NCI-H82 treated with DMSO at 0.1 percent for 48 hours (cell line): ENCODE measurements at regions not wholly inside any gene's neighbourhood (a gene's known extent, or its start where the extent isn't known, plus 50 kb on each side); places are given as distances from the start of the nearest gene placed in this dataset.

ENCODE experiments used
- DNase-seq: peaks from one replicate; lab custom pipeline; 2025; ENCODE audit not compliant: unreplicated experiment; lab: John Stamatoyannopoulos, UW

DNA sequence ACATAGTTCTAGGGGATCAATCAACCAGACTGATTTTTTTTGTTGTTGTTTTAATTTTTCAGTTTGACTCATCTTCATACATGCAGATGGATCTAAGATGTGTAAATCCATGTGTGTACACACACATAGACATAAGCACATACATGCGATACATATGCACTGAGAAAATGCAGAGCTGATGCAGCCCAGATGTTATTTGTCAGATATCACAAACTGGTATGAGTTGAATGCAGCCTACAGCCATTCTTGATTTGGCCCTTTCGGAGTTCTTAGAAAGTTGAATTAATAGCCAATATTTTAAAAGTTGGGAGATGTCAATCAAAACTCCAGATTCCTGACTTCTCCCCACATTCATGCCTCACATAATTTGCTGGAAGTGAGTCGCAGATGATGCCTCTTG, 180.4 kb downstream of the SPATA18 start:
- no peak for DNase-seq

GRCh38 chr4:52234561-52235440, 183.7 kb downstream of the SPATA18 start:
- no peak for DNase-seq

DNA sequence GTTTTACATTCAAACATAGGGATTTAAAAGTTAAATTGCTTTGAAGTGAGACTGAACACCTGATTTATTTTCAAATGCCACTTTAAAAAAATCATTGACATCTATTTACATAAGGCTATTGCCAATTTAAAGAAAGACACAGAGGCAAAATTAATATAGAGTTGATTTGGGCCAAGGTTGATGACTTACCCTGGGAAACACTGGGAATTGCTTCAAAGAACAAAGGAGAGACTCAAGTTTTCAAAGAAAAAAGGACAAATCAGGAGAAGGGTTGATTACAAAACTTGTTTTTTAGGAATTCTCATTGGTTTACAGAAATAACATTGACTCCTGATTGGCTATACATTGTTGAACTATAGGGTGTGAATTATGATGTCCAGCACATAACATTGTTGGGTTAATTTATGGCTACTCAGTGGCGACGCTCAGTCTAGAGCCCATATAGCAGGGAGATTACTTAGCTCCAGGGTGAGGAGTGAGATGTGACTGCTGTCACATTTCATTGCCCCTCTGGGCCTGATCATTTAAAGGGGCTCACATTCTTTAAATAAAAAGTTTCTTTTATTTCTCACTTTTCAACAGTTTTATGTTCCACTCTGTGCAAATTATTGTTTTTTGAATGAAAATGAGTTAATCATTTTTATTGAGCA, 184.6 kb downstream of the SPATA18 start:
- DNase-seq: no peak

DNA sequence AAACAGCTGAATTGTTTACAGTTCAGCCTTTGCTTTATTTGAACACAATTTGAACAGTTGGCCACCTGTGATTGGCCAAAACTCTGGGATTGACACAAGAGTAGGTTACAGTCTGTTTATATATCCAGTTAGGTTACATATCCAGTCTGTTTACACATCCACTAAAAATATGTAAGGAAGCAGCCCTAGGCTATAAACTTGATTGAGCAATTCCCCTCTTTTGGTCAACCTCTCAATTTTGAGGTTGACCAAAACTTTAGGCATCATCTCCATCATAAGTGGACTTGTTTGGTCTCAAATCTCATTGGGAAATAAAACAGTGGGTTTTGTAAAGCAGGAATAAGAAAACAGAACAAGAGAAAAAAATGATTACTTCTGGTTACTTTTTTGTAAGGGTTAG, 190.8 kb downstream of the SPATA18 start:
- no peak for DNase-seq

GRCh38 chr4:52243367-52243766, 192.3 kb downstream of the SPATA18 start:
- no peak for DNase-seq

DNA sequence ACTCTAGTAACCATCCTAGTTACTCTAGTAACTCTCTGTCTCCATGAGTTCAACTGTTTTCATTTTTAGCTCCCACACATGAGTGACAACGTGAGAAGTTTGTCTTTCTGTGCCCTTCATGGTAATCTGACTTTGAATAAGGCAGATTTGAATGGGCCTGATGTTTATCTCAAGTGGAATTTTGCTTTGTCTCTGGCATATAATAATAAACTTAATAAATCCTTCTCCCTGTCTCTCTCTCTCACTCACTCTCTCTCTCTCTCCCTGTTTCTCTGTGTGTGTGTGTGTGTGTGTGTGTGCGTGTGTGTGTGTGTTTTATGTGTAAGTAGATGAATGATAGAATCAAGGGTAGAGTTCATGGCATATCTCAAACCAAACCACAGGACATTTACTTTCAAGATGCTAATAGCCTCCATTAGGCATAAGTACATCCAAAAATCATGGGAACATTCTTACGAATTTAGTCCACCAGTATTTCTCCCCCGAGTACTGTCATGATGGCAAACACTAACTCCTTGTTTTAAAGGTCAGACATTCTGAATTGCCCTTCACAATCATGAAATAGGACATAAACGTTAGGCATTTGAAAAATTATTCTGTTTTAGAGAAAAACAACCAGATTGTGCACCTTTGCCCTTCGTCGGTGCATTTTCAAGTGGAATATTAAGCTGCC, 193.1 kb downstream of the SPATA18 start:
- no peak for DNase-seq

DNA sequence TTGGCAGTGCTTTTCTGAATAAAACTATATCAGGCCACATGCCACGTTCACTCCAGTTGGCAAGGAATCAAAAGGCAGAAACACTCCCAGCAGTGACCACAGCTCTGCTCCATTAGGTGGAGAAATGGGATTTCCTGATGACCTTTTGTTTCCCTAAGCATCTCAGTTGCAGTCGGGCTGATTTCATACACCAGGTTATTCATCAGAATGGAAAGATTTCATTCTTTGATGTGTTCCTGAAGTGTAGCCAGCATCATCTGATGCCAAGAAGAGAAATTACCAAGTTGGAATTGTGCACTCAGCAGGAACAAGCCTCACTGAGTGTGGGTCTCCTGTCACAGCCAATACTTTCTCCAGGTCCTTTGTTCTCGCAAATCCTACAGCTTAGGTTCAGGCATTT, 193.7 kb downstream of the SPATA18 start:
- no peak for DNase-seq

DNA sequence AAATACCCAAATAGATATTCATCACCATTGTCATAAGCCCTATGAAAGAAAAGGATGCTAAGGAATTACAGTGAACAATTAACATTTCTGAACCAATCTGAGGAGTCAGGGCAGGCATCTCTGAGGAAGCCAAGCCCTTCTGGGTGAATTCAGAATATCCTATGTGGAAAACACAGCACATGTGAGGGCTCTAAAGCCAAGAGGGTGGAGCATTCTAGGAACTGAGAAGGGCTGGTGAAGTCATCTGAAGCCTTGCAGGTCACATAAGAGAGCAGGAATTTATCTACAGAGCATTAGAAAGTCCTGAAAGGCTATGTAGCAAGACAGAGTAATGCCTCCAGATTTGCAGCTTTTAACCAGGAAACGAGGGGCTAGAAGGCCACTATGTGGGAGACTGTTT, 195.7 kb downstream of the SPATA18 start:
- no peak for DNase-seq

DNA sequence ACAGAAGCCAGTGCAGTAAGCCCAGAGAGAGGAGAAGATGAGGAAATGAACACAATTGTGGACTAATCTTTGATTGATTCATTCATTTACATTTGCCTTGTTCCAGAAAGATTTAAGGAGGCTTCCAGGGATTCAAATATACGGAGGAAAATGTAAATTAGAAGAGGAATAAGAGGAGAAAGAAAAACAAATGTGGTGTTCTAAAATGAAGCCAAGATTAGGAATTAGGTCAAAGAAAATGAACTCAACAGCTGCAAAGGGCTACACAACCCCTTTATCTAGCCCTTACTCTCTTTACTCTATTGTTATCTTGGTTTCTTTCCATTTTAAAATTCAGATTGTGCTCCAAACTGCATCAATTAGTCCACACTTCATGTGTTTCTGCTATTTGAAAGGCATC, 196.8 kb downstream of the SPATA18 start:
- no peak for DNase-seq

DNA sequence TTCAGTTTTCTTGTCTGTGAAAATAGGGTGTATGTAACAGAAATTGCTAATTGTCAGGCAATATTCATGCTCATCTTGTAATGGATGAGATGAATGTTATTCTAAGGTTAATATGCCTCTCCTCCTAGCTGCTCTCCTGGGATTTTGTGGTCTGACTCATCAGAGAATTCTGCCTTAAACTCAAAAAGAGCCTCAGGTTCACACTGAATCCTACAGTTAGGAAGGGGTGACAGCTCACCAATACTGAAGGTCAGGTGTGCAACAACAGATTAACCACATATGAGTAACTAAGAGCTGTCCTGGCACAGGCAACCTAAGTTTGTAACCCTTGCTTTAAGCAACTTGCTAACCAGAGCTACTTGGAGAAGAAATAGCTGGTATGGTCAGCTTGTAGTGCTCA, 197.7 kb downstream of the SPATA18 start:
- no peak for DNase-seq

- no peak for DNase-seq
These were observed 198.5 kb downstream of the SPATA18 start for GRCh38 chr4:52249581-52249980.

GRCh38 chr4:52250154-52250553, 199.1 kb downstream of the SPATA18 start:
- DNase-seq: no peak

DNA sequence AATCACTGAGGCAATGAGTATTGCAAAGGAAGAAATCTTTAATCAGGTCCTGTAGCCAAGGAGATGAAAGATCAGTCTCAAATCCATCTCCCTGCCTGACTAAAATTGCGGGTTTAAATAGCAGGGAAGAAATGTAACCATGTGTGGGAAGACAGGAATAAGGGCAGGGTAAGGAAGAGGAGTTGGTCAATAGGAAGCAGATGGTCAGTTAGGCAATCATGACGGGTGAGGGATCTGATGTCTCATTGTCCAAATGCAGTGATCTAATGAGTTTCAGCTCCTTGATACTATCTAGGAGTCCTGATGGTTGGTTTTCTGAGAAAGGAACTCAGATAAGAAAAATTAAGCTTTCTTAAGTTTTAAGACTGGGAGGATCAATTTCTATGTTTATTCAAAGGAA, 200.8 kb downstream of the SPATA18 start:
- no peak for DNase-seq

DNA sequence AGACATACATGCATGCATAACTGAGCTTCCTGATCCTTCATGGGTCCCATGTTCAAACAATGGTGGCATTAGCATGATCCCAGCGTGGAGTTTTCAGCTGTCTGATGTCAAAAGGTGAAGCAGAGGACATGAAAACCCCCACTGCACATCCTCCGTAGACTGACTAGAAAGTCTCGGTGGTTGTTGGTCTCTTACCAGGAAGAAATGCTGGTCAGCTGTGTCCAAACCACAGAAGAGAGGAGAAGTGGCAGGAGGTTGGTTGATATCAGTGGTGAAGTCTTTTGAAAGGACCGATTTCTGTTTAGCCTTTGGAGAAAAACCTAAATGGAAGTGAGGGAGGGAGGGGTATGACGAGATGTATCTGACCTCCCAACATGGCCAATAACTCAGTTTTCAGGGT, 201.9 kb downstream of the SPATA18 start:
- DNase-seq: no peak

DNA sequence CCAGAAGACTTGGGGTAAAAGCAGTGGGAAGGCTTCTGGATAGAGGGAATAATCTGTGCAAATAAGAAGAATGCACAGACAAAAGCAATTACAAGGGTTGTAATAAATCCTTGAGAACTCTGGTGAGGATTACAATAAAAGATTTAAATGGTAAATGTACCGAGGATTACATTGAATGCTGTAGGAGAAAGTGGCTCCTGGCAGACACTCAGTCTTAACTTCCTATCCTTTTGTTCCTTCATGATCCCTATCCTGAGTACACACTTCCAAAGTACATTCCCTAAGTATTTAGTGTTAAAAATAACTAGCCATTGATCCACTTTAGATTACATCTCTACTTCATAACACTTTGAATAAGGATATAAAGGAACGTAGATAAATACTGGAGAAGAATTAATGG, 205.4 kb downstream of the SPATA18 start:
- no peak for DNase-seq

DNA sequence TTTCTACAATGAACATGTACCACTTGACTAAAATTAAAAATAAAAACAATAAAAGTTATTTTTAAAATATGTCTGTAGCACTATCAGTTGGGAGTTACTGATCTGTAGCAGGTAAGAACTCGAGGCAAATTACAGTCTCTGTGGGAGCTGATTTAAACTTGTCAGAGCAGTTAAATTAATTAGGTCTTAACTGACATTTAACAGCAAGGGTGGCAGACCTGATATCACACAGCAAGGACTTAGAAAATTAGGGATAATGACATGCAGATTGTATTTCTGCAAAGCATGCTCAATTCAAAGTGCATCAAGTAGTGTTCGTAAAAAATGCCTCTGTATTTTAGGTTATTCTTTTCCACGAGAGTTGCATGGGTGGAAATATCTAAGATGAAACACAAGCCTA, 208.9 kb downstream of the SPATA18 start:
- no peak for DNase-seq

GRCh38 chr4:52260514-52261210, 209.6 kb downstream of the SPATA18 start:
- no peak for DNase-seq

DNA sequence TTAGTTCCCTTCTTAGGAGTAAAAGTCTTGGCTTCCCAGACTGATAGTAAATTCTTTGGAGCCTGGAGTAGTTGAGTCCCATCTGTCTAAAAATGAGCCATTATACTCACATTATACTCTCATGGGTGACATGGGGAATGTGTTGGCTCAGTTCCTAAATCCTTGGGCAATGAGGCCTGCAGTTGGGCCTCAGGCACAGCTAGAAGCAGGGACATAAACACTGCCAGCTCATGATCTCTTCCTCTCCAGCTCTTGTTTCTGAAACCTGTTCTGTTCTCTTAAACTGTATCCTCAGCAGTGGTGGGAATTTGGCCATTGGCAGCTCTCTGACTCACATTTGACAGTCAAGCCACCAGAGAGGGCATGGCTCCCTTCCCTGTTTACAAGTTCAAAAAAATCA, 212.5 kb downstream of the SPATA18 start:
- DNase-seq: no peak

DNA sequence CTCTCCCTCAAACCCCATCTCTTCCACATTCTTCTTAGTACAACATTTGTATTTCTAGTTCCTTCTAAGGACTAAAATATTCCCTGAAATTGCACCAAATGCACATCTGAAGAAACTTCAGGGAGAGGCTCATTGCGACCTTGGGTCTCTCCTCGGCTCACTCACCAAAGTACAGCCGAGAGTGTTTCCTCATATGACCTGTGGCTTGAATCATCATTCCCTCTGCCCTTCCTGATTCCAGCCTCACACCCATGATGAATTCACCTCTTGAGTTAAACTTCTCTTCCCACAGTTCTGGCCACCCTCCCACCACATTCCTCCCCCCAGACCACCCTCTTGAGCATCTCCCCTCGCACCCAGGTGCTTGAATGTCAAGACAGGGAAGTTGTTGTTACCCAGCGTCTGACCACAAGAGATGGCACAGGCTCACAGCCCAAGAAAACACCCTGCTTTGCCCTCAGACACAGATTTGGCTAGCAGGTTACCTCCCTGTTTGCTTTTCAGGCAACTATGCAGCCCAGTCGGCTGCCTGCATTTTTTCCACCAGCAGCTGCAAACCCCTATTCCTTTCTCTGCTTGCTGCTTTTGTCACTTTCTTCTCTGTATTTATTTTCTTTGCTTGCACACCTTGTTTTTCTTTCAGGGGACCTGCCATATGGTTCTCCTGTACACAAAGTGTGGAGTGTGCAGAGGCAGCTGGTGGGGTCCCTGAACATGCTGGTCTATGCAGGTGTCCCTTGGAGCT, 214.8 kb downstream of the SPATA18 start:
- DNase-seq: no peak

DNA sequence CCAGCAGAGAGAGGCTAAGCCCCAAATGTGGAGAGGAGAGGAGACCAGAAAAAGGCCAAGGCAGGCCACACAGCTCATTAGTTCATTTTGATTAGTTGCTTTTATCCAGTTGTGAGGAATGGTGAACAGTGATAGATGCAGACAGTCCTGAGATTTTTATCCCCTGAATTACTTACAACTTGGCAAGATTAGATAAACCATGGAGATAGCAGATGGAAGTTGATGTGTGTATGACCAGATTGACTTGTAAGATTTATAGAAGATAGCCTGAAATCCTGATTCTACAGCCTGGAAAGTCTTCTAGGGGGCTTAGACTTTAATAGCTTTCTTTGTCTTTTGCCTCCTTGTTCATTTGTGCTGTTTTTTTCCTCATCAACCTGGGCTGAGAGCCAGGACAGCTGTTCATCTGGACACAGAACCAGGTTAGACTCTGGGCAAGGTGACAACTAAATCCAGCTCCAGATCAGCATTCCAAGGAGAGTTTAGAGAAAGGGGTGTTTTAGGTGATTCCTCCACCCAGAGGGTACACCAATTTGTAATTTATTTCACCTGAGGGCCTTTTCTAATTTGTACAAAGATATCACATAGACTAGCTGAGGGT, 215.5 kb downstream of the SPATA18 start:
- no peak for DNase-seq
